GM21528 (cell line): ENCODE measurements at regions not wholly inside any gene's neighbourhood (a gene's known extent, or its start where the extent isn't known, plus 50 kb on each side); places are given as distances from the start of the nearest gene placed in this dataset.
"Not testable (repeated sequence)": the region's sequence is repeated elsewhere in the genome, so short reads cannot be mapped to it uniquely, and the experiment has no call there.

Source experiments
- ATAC-seq: cut with Tn5 transposase; IDR thresholded peaks from one replicate; pipeline ENCODE4 v1.9.1; 2021; ENCODE audit warnings: mild to moderate bottlenecking, moderate library complexity; ENCODE audit not compliant: unreplicated experiment, low FRiP score

GRCh38 chr6:28618898-28619555, 93.3 kb downstream of the GPX5 start:
- ATAC-seq: no peak

GRCh38 chr6:28621268-28621667, 95.6 kb downstream of the GPX5 start:
- ATAC-seq: not testable (repeated sequence)

GRCh38 chr6:28623242-28623641, 97.6 kb downstream of the GPX5 start:
- not testable (repeated sequence) for ATAC-seq

GRCh38 chr6:28626386-28626785, 100.7 kb downstream of the GPX5 start:
- not testable (repeated sequence) for ATAC-seq

GRCh38 chr6:28632326-28632851, 106.7 kb downstream of the GPX5 start:
- no peak for ATAC-seq

- ATAC-seq: no peak
These were observed 107.9 kb downstream of the GPX5 start for GRCh38 chr6:28633445-28634215.

- ATAC-seq: no peak
These were observed 108.7 kb downstream of the GPX5 start for GRCh38 chr6:28634411-28634760.

- no peak for ATAC-seq
These were observed 109.3 kb downstream of the GPX5 start for GRCh38 chr6:28634761-28635546.

GRCh38 chr6:28635547-28636158, 110.0 kb downstream of the GPX5 start:
- ATAC-seq: no peak

GRCh38 chr6:28638787-28639430, 113.2 kb downstream of the GPX5 start:
- no peak for ATAC-seq

GRCh38 chr6:28639445-28640290, 114.0 kb downstream of the GPX5 start:
- not testable (repeated sequence) for ATAC-seq

GRCh38 chr6:28643017-28643740, 117.5 kb downstream of the GPX5 start:
- ATAC-seq: no peak

GRCh38 chr6:28646650-28647049, 121.0 kb downstream of the GPX5 start:
- no peak for ATAC-seq

- ATAC-seq: no peak
These were observed 122.6 kb downstream of the GPX5 start for GRCh38 chr6:28648035-28648877.

- no peak for ATAC-seq
These were observed 123.2 kb downstream of the GPX5 start for GRCh38 chr6:28648878-28649375.

- no peak for ATAC-seq
These were observed 125.5 kb downstream of the GPX5 start for GRCh38 chr6:28651161-28651560.

- no peak for ATAC-seq
These were observed 128.2 kb downstream of the GPX5 start for GRCh38 chr6:28653876-28654275.

GRCh38 chr6:28655164-28655563, 129.5 kb downstream of the GPX5 start:
- no peak for ATAC-seq
